C1 segment of cervical spinal cord (tissue), 14 donors: ENCODE measurements at regions not wholly inside any gene's neighbourhood (a gene's known extent, or its start where the extent isn't known, plus 50 kb on each side); places are given as distances from the start of the nearest gene placed in this dataset.

Experiments
- DNase-seq, 14 donors: peaks; one replicate each; lab custom pipeline; 2025; lab: John Stamatoyannopoulos, UW

DNA sequence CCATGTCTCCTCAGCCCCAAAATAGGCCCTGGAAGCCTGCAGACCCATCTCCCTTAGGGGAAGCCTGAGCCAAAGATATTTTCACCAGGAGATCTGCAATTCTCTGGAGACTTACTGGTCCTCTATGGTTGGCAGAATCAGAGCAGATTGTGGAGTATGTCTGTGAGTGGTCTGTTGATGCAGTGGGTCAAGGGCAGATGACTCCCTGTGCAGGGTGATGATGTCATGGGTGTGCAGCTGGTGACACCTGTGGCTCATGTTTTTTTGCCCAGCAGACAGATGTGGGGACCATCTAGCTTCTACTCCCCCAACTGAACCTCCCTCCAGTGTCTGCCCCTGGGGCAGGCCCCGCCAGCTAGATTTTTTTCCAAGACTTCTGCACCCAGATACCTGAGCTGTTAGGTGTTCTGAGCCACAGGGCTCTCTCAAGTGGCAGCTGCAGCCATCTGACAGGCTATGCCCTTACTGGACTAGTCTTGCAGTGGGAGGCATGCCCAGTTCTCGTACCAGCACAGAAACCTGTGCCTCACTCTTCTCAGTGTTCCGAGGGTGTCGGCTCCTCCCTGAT lies 558.7 kb upstream of the LRRTM1 start:
- no peak for DNase-seq

DNA sequence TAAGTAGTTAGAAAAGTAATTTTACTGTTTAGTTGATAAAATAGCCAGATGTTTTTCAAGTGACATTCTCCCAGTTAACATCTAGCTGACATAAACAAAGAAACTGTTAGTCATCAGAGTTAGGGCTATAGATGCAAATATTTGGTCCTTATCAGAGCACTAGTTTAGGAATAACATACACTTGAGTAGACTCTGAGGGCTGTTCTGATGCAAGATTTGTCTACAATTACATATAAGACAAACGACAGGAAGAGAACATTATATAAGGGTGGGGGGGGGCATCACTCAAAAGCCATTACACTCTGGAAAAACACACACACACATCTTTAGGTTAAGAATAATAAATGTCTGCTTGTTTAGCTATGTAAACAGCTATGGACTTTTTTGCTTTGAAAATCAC lies 554.4 kb upstream of the LRRTM1 start:
- no peak for DNase-seq

DNA sequence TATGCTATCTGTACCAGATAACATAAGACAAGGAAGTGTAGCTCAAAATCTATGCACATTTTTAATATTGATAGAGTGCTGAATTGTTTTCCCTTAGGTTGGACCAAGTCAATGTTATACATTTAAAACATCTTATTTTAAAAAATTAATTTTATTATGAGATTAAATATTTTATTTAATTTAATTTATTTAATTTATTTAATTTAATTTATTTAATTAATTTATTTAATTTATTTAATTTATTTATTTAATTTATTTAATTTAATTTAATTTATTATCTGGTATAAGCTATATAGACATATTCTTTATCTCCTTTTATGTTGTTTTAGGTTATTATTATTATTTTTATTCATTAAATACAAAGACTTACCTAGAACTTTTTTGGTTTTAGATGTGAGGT lies 551.7 kb upstream of the LRRTM1 start:
- no peak for DNase-seq

DNA sequence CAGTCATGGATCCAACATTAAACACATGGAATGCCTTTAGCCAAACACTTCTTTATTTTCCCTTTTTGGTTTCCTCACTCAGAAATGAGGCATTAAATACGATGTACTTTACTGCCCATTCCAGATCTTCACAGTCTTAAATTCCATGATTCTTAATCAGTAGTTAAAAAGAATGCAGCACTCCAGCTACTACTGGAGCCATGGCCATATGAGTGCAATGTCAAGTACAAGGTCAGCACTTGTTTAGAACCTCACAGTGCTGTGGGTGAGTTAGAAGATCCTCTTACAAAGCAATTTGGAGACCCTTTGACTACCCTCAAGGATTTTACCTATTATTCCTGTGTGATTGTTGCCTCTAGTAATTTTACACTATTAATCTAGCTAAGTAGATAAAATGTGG lies 550.3 kb upstream of the LRRTM1 start:
- no peak for DNase-seq

DNA sequence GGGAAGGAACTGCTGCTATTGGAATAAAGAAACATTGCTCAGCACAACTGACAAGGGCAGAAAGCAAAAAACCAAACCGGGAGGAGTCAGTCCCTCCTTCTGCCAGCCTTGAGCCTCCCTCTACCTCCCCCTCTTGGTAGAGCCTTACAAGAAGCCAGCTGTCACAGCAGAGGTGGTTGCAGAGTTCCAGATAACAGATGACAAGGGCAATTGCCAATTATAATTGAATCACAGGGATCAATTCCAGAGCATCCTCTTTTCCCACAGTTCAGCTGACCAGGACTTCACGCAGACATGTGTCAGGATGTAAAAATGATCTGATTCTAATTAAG lies 548.2 kb upstream of the LRRTM1 start:
- DNase-seq, result no peak

DNA sequence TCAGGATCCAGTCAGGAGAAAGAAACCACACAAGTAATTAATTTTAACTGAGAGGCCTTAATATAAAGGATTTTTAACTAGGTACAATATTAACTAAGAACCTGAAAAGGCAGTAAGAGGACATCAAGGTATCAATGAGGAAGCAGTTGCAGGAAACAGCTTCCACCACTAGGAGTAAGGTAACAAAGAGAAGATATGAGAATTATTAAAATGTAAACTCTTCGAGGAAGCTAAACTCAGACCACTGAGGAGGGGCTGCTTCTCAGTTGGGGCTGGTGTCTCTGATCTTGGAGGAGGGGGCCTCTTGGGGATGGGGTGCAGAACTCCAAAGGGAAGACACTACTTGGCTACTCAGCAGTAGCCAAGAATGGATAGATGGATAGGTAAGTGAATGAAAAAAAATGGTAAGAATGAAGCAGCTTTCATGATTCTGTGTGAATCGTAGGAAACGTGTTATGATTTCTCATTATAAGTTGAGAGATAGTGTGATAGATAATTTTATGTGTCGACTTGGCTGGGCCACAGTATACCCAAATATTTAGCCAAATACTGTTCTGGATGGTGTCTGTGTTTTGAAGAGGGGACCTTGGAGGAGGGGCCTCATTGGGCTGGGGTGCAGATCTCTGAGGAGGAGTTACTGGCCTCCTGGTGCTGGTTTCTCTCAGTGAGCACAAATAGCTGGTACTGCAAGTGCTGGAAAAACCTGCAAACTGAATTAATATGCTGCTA lies 547.7 kb upstream of the LRRTM1 start:
- no peak for DNase-seq

DNA sequence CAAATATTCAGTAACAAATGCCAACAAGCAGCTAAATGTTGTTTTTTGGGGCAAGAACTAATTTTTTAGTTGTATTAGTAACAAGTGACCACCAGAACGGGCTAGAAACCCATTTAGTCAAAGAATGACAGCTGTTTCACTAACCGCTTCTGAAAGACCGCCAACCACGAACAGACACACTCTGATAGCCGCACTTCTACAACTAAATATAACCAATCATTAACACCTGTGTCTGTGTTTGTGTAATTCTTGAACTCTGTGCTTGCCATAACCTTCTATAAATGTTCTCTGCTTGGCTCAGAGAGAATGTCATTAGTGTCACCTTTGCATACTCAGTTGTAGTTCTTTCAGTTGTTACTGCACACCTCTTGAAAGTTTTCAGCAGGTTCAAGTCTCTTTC lies 526.3 kb upstream of the LRRTM1 start:
- DNase-seq, result no peak

DNA sequence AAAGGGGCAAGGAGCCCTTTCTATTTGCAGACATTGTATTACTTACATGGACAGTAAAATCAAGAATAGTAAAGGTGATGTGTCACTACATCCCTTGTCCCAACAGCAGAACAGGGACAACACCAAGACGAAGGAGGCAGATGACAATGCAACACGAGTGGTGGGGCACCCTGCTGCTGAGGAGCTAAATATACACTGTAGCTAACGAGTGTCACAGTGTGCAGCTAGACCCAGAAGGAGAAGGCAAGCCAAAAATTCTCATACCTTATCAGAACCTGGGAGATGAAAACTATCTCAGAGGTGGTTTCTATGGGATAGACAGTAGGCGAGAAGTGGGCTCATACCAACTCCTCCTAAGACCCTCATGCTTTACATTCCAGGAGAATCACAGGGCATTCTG lies 518.4 kb upstream of the LRRTM1 start:
- no peak for DNase-seq

DNA sequence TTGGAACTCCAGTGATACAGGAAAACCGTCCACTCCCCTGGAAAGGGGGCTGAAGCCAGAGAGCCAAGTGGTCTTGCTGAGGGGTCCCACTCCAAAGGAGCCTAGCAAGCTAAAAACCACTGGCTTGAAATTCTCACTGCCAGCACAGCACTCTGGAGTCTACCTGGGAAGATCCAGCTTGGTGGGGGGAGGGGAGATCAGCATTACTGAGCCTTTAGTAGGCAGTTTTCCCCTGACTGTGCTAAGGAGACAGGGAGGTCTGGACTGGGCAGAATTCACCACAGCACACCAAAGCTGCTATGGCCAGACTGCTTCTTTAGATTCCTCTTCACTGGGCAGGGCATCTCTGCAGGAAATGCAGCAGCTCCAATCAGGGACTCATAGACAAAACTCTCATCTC lies 510.7 kb upstream of the LRRTM1 start:
- no peak for DNase-seq

DNA sequence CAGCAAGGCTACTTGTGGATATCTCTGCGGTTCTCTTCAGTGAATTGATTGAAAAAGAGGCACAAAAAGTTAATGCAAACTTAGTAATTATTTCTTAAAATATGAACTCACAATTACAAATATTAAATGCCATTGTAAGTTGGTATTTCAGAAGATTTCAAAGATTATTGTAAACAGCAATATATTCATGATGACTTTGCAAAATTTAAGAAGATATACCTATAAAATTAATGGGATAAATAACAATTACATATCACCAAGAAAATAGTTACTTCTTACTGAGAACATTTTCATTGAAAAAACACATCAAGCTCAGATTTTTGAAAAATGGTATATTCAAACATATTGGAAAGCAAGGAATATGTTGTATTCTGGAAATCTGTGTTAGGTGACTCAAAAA lies 482.0 kb upstream of the LRRTM1 start:
- DNase-seq, result no peak

DNA sequence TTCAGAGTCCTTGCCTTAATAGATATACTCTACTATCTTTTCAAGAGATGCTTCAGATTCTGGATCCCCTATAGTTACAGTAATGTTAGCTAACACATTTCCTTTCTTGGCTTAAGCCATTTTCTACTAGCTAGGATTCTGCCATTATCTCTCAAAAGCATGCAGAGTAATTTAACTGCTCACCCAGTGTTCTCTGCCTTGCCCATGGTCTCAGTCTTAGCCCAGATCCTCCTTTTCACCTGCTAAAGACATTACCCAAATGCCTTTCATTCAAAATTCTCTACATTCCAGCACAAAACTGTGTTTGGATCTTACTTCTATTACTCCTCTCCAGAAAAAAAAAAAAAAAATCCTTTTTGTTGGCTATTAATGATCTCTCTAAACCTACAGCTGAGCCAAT lies 474.2 kb upstream of the LRRTM1 start:
- no peak for DNase-seq

DNA sequence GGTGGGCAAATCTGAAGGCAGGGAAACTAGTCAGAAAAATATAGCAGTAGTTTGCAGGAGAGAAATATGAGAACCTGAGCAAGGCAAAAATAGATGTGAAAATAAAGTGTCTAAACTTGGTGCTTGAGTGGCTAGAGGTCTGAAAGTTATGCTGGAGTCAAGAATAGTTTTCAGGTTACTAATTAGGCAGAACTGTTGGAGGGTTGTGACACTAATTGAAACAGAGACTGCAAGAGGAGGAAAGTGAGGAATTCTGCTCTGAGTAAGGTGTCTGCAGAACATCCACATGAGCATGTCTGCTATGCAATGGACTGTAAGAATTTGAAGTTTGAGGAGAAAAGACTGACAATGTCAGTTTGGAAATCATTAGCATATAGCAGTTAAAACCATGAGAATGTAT lies 444.0 kb upstream of the LRRTM1 start:
- no peak for DNase-seq

DNA sequence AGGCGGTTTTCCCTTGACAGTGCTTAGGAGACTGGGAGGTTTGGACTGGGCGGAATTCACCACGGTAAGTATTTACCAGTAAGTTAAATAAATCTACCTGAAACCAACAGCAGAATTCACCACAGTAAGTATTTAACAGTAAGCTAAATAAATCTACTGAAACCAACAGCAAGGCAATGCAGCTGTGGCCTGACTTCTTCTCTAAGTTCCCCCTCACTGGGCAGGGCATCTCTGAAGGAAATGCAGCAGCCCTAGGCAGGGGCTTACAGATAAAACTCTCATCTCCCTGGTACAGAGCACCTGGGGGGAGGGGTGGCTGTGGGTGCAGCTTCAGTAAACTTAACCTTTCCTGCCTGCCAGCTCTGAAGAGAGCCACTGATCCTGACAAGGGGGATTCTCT lies 432.5 kb upstream of the LRRTM1 start:
- no peak for DNase-seq

DNA sequence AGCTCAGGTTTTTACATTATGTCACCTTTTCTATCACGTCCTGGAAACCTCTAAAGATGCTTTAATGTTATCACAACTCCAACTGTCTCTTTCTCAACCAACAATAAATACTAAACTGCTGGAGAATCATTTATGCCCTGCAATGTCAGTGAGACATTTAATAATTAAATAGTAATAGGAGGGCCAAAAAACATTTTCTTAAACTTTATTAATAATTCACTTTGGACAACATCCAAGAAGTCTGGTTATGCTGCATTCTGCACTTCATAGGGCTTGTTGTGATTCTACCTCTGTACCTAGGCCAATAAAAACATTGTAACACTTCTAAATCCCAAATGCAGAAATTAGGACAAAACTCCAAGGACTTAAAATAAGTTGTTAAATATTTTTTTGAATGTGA lies 420.4 kb upstream of the LRRTM1 start:
- DNase-seq, result no peak

DNA sequence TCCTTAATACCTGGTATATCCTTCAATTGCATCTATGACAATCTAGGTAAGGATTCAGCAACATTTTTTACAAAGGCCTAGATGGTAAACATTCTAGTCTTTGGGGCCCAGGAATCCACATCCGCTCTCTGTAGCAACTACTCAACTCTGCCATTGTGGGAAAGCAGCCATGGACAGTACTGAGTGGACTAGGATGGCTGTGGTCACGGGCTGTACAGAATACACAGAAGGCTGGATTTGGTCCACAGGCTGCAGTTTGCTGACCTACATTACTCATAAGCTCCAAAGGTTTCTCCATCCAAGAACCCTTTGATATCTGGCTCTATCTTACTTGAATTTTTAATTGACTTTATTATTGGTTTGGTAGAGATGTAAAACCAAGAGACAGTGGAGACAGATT lies 418.3 kb upstream of the LRRTM1 start:
- no peak for DNase-seq

DNA sequence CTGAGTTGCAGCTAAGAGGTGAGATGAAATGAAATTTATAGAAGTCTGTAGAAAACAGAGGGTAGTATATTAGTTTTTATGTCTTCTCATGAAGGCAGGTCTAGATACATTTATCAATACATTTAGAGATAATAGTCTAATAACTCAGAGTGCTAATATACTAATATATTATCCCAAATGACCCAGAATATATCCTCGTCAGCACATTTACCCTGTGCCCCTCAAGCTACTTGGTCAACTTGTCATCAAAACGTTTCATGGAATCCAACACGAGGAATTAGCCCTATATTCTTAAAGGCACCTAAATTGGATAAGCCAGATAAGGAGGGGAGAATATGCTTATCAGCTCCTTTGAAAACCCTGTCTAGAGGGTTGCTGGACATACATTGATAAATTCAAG lies 415.1 kb upstream of the LRRTM1 start:
- DNase-seq, result no peak

DNA sequence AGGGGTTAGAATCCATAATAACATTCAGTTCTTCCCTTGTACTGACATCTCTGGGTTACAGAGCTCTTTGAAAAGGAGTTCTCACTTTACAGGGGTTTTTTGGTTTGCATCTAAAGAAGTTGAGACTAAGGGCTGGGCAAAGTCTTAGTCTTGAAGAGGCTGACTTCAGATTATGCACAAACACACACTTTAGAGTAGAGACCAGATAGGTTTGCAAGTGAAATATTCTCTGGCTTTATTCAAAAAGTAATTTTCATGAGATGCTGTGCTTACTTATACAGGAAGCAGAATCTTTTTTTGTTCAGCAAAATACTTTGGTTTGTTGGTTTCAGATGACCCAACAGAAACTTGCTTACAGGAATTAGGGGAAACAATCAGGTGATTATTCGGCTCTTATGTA lies 410.9 kb upstream of the LRRTM1 start:
- no peak for DNase-seq

DNA sequence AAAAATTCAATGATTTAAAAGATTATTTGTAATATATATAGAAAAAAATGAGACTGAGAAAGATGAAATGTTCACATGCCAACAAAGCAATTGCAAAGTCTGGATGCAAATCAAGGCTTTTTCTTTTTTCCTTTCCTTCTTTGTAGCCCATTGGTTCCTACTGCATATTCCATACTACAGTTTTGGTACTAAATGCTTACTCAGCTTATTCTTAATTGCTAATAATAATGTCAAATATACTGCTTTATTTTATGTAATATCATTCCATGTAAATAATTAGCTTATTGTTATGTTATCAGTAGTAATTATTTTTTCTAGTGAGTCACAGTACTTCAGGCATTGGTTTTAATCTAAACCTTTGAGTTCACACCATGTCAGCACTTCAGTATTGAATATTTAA lies 407.4 kb upstream of the LRRTM1 start:
- DNase-seq, result no peak

DNA sequence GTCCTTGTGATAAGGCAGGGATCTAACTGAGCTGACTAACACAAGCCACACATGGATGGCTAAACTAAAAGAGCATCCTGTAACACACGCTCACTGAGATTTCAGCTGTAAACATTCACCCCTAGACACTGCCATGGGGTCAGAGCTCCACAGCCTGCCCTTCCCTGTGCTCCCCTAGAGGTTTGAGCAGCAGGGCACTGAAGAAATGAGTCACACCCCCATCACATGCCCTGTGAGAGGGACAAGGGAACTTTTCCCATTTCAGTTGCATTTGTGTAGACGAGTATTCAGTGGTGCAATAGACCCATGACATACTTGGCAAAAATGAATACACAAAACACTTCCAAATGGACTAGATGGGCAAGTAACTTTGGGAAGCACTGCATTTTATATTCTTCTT lies 402.4 kb upstream of the LRRTM1 start:
- no peak for DNase-seq

DNA sequence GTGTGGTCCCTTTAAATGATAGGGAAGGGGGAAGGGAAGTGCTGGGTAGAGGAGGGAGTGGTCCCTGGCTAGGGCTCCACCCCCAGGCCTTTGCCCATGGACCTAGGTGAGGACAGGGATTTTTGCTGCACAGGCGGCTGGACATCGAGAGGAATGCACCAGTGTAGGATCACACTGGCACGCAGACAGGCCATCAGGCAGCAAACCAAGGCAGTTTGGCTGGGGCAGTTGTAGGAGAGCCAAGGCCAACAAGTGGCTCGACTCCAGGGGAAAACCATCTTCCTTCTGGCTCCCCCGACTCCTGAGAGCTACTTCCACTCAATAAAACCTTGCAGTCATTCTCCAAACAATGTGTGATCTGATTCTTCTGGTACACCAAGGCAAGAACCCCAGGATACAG lies 402.0 kb upstream of the LRRTM1 start:
- peak in 2 of 14 donors; percentile 13 to 15 for DNase-seq

DNA sequence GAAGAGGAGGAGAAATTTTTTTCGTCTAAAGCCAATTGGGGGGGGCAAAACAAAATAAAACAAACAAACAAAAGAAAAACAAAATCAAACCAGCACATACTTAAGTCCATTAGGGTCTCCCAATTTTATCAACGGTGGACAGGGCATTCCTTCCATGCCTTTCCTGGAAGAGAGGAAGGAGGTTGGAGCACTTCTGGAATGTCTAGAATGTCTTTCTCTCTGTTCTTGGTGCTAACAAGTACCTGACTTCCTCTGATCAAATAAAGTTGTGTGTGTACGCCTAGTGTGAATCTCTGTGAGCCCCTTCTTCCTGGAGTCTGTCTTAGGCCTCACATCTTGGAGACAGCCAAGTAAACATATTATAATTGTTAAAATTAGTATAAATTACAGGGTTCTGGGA lies 399.0 kb upstream of the LRRTM1 start:
- DNase-seq, result no peak

DNA sequence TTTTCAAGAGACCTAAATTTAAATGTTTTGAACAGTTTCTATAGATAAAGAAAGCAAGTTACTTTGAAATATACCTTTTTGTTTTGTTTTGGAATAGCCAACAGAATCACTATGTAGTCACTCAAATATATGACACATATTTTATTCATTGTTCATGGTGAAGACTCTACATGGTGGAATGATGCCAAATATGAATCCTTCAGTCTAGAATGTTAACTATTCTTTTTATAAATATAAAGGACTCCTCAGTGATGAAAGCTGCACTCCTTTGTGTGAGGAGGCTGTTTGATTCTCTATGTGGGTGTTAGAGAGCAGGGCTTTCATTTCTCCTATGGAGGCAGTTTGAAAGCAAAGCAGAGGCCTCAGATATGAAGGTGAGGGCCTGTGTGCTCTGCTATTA lies 396.4 kb upstream of the LRRTM1 start:
- DNase-seq, result no peak
